ENCODE measurements at regions not wholly inside any gene's neighbourhood (a gene's known extent, or its start where the extent isn't known, plus 50 kb on each side); places are given as distances from the start of the nearest gene placed in this dataset.

DNA sequence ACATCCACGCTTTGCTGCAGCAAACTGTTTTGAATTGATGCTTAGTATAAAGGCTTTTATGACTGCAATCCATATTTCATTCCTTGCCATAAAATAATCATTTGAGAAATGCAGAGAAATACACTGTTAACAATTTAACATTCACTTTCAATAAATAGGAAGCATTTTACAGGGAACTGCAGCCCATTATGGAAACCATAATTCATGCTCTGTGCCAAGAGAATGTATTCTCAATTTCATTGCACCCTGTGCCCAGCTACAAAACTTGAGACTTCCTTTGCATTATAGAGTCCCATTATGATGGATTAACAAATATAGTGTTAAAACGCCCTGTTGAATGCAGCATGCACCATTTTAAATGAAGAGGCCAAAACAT is 134.0 kb downstream of the MED10 start:
- TF ChIP-seq, protein P1, sequence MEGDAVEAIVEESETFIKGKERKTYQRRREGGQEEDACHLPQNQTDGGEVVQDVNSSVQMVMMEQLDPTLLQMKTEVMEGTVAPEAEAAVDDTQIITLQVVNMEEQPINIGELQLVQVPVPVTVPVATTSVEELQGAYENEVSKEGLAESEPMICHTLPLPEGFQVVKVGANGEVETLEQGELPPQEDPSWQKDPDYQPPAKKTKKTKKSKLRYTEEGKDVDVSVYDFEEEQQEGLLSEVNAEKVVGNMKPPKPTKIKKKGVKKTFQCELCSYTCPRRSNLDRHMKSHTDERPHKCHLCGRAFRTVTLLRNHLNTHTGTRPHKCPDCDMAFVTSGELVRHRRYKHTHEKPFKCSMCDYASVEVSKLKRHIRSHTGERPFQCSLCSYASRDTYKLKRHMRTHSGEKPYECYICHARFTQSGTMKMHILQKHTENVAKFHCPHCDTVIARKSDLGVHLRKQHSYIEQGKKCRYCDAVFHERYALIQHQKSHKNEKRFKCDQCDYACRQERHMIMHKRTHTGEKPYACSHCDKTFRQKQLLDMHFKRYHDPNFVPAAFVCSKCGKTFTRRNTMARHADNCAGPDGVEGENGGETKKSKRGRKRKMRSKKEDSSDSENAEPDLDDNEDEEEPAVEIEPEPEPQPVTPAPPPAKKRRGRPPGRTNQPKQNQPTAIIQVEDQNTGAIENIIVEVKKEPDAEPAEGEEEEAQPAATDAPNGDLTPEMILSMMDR (optimal IDR thresholded peaks at IDR 0.05 in 1 of 3, IDR thresholded peaks at IDR 0.05 in 1 of 3, conservative IDR thresholded peaks at IDR 0.05 in 1 of 3; ENCODE audit: extremely low read depth in 1 of 3, insufficient read depth in 2 of 3, low read length in 3 of 3), result no peak
- no peak for TF ChIP-seq EZH2 (IDR thresholded peaks at IDR 0.05; ENCODE audit: low read length)

All from keratinocyte (primary cell).